Astrocyte (in vitro differentiated cells and primary cell): ENCODE measurements at regions not wholly inside any gene's neighbourhood (a gene's known extent, or its start where the extent isn't known, plus 50 kb on each side); places are given as distances from the start of the nearest gene placed in this dataset.

Experiments
- DNase-seq: peaks from one replicate; pipeline ENCODE4 v3.0.0-alpha.2; 2010; ENCODE audit warnings: low read depth
- FAIRE-seq: peaks from 2 replicates; lab custom pipeline; 2011; peaks lifted over from hg19 to GRCh38; lab: Jason Lieb, UNC
- H2AFZ ChIP-seq: 2 replicates; pipeline ENCODE4 v1.6.0; 2012; ENCODE audit warnings: low read depth, low read length, inconsistent platforms
- H3K27ac ChIP-seq: 2 replicates; pipeline ENCODE4 v1.5.1; 2011; ENCODE audit warnings: low read depth, low read length, inconsistent platforms
- H3K27me3 ChIP-seq: 2 replicates; pipeline ENCODE4 v1.6.0; 2011; ENCODE audit warnings: low read length, inconsistent platforms; ENCODE audit not compliant: insufficient read depth
- H3K36me3 ChIP-seq: 2 replicates; pipeline ENCODE4 v1.5.1; 2011; ENCODE audit warnings: low read length, inconsistent platforms; ENCODE audit not compliant: insufficient read depth
- H3K4me1 ChIP-seq: 2 replicates; pipeline ENCODE4 v1.5.1; 2011; ENCODE audit warnings: low read length, inconsistent platforms; ENCODE audit not compliant: insufficient read depth
- H3K4me2 ChIP-seq: 2 replicates; pipeline ENCODE4 v1.6.0; 2012; ENCODE audit warnings: low read length, inconsistent platforms
- H3K4me3 ChIP-seq: 2 replicates; pipeline ENCODE4 v1.5.1; 2011; ENCODE audit warnings: low read depth, mild to moderate bottlenecking, low read length, inconsistent platforms; ENCODE audit not compliant: insufficient read depth
- H3K79me2 ChIP-seq: 2 replicates; pipeline ENCODE4 v1.6.0; 2012; ENCODE audit warnings: mild to moderate bottlenecking, low read length, inconsistent platforms; ENCODE audit not compliant: insufficient read depth
- H3K9ac ChIP-seq: 2 replicates; pipeline ENCODE4 v1.6.0; 2012; ENCODE audit warnings: mild to moderate bottlenecking, low read length, inconsistent platforms
- H3K9me3 ChIP-seq: 2 replicates; pipeline ENCODE4 v1.5.1; 2012; ENCODE audit warnings: low read depth, mild to moderate bottlenecking, low read length, inconsistent platforms; ENCODE audit not compliant: insufficient read depth
- H4K20me1 ChIP-seq: 2 replicates; pipeline ENCODE4 v1.6.0; 2012; ENCODE audit warnings: low read length, inconsistent platforms; ENCODE audit not compliant: insufficient read depth
- H3K27ac Mint-ChIP-seq: one replicate; pipeline ENCODE4 v1.8.0; 2021; ENCODE audit warnings: mild to moderate bottlenecking, mixed read lengths; ENCODE audit not compliant: unreplicated experiment
- H3K27me3 Mint-ChIP-seq: one replicate; pipeline ENCODE4 v1.8.0; 2021; ENCODE audit warnings: low read depth, mixed read lengths; ENCODE audit not compliant: unreplicated experiment
- H3K36me3 Mint-ChIP-seq: one replicate; pipeline ENCODE4 v1.8.0; 2021; ENCODE audit warnings: low read depth, mixed read lengths; ENCODE audit not compliant: unreplicated experiment
- H3K4me1 Mint-ChIP-seq: one replicate; pipeline ENCODE4 v1.8.0; 2021; ENCODE audit warnings: low read depth, mixed read lengths; ENCODE audit not compliant: unreplicated experiment
- H3K4me3 Mint-ChIP-seq: one replicate; pipeline ENCODE4 v1.8.0; 2021; ENCODE audit warnings: mild to moderate bottlenecking, moderate library complexity, mixed read lengths; ENCODE audit not compliant: unreplicated experiment
- H3K9me3 Mint-ChIP-seq: one replicate; pipeline ENCODE4 v1.8.0; 2021; ENCODE audit warnings: mild to moderate bottlenecking, mixed read lengths; ENCODE audit not compliant: unreplicated experiment
- EZH2 ChIP-seq: IDR thresholded peaks from 2 replicates; pipeline ENCODE4 v1.6.1; 2012; ENCODE audit warnings: mild to moderate bottlenecking, low read length, inconsistent platforms; ENCODE audit not compliant: insufficient read depth
- TF ChIP-seq, protein P1 (sequence below): IDR thresholded peaks from 2 replicates; pipeline ENCODE4 v1.5.1; 2011; ENCODE audit warnings: low read depth, mild to moderate bottlenecking, inconsistent platforms, low read length, moderate library complexity; ENCODE audit not compliant: insufficient read depth

DNA sequence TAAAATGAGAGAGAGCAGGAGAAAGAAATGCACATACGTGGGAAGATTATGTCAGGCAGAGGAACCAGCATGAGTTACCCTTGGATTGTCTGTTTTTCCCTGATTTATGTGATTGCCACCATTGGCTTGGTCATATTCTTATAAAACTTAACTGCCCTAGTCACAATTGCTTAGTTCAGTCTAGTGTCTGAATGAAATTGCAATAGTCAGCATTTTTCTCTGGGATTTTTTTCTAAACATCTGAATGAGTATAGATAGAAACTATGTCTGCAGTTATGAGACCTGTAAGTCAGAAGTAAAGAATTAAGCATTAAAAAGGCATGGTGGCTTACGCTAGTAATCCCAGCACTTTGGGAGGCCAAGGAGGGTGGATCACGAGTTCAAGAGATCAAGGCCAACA lies 889.8 kb downstream of the PLA2G4A start:
- no peak overlapping the region for H3K27ac ChIP-seq
- H3K4me2 ChIP-seq: no peak overlapping the region
- H3K9ac ChIP-seq: no peak overlapping the region
- Mint-ChIP-seq H3K4me1 (peaks cover 3% of the 10 kb centered on the region), H3K27ac (no peak overlapping the region), H3K9me3 (no peaks in the 10 kb centered on the region), H3K36me3 (no peaks in the 10 kb centered on the region), H3K27me3 (no peaks in the 10 kb centered on the region), H3K4me3 (no peak overlapping the region)
- no peak for FAIRE-seq
- no peaks in the 10 kb centered on the region for H3K27me3 ChIP-seq
- H3K79me2 ChIP-seq: no peaks in the 10 kb centered on the region
- TF ChIP-seq, protein P1, sequence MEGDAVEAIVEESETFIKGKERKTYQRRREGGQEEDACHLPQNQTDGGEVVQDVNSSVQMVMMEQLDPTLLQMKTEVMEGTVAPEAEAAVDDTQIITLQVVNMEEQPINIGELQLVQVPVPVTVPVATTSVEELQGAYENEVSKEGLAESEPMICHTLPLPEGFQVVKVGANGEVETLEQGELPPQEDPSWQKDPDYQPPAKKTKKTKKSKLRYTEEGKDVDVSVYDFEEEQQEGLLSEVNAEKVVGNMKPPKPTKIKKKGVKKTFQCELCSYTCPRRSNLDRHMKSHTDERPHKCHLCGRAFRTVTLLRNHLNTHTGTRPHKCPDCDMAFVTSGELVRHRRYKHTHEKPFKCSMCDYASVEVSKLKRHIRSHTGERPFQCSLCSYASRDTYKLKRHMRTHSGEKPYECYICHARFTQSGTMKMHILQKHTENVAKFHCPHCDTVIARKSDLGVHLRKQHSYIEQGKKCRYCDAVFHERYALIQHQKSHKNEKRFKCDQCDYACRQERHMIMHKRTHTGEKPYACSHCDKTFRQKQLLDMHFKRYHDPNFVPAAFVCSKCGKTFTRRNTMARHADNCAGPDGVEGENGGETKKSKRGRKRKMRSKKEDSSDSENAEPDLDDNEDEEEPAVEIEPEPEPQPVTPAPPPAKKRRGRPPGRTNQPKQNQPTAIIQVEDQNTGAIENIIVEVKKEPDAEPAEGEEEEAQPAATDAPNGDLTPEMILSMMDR: no peak
- TF ChIP-seq EZH2: no peak
- no peak overlapping the region for H3K4me3 ChIP-seq
- no peaks in the 10 kb centered on the region for H4K20me1 ChIP-seq
- H3K9me3 ChIP-seq: no peaks in the 10 kb centered on the region
- H3K36me3 ChIP-seq: no peaks in the 10 kb centered on the region
- no peak for DNase-seq
- H2AFZ ChIP-seq: no peak overlapping the region
- H3K4me1 ChIP-seq: no peaks in the 10 kb centered on the region

DNA sequence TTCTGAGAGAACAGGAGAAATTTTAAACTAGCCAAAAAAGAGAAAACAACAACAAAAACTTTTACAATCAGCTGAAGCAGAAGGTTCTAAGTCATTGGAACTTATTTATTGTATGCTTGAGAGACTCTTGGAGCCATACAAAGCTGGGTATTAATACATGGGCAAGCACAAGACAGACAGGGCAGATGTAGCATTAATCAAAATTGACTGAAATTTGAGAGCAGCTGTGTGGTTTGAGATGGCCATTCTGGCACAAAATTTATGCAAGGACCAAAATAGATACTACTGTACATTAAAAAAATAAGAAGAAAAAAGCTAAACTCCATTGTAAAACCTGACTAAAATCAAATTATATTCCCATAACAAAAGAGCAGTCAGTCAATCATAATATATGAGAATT lies 892.5 kb downstream of the PLA2G4A start:
- H3K36me3 Mint-ChIP-seq: no peaks in the 10 kb centered on the region
- H3K27ac ChIP-seq: no peak overlapping the region
- no peak overlapping the region for H3K27ac Mint-ChIP-seq
- no peak overlapping the region for H3K4me3 ChIP-seq
- H3K4me1 ChIP-seq: no peaks in the 10 kb centered on the region
- TF ChIP-seq, protein P1: no peak
- TF ChIP-seq EZH2: no peak
- H3K4me2 ChIP-seq: no peak overlapping the region
- no peaks in the 10 kb centered on the region for H3K79me2 ChIP-seq
- DNase-seq (no peak), FAIRE-seq (no peak)
- no peaks in the 10 kb centered on the region for H3K27me3 ChIP-seq
- H2AFZ ChIP-seq: no peak overlapping the region
- no peaks in the 10 kb centered on the region for H3K9me3 Mint-ChIP-seq
- H3K4me3 Mint-ChIP-seq: no peak overlapping the region
- H4K20me1 ChIP-seq: no peaks in the 10 kb centered on the region
- H3K27me3 Mint-ChIP-seq: no peaks in the 10 kb centered on the region
- H3K4me1 Mint-ChIP-seq: no peaks in the 10 kb centered on the region
- no peak overlapping the region for H3K9ac ChIP-seq
- no peaks in the 10 kb centered on the region for H3K9me3 ChIP-seq
- no peaks in the 10 kb centered on the region for H3K36me3 ChIP-seq

DNA sequence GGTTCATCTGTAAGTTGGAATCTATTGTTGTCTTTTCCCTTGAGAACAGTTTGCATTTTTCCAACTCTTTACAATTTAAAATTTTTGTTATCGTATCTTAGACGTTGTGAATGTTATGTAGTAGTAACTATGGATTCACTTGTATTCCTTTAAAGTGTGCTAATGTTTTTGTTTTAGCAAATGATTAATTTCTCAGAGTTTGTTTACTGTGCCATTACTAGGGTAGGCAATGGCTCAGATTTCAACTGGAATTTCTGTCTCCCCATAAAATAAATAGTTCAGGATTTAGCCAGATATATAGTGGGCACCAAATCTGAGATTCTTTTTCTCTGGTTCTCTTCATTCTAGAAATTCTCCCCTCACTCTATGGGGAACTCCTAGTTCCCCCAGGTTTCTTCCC lies 896.5 kb downstream of the PLA2G4A start:
- Histone ChIP-seq H3K79me2 (no peaks in the 10 kb centered on the region), H3K4me1 (no peaks in the 10 kb centered on the region), H3K9ac (no peak overlapping the region), H4K20me1 (no peaks in the 10 kb centered on the region), H3K4me3 (no peak overlapping the region), H3K27ac (no peak overlapping the region), H3K9me3 (no peaks in the 10 kb centered on the region), H3K27me3 (no peaks in the 10 kb centered on the region), H2AFZ (no peak overlapping the region), H3K36me3 (no peaks in the 10 kb centered on the region), H3K4me2 (no peak overlapping the region)
- no peak for TF ChIP-seq EZH2
- TF ChIP-seq, protein P1: no peak
- H3K4me1 Mint-ChIP-seq: no peaks in the 10 kb centered on the region
- no peak overlapping the region for H3K4me3 Mint-ChIP-seq
- FAIRE-seq (no peak), DNase-seq (no peak)
- H3K9me3 Mint-ChIP-seq: no peaks in the 10 kb centered on the region
- H3K36me3 Mint-ChIP-seq: no peaks in the 10 kb centered on the region
- no peaks in the 10 kb centered on the region for H3K27me3 Mint-ChIP-seq
- no peak overlapping the region for H3K27ac Mint-ChIP-seq
